ENCODE measurements at regions not wholly inside any gene's neighbourhood (a gene's known extent, or its start where the extent isn't known, plus 50 kb on each side); places are given as distances from the start of the nearest gene placed in this dataset.
A peak's percentile ranks its signal among the peaks of the same experiment; 100 is the strongest.
"Not testable (repeated sequence)": the region's sequence is repeated elsewhere in the genome, so short reads cannot be mapped to it uniquely, and the experiment has no call there.

- DNase-seq = peak in 1 of 3 donors; percentile 47
These were observed 56.0 kb upstream of the MID1 start for GRCh38 chrX:10676235-10676957.

- peak in 1 of 3 donors; percentile 32 for DNase-seq
These were observed 57.1 kb upstream of the MID1 start for GRCh38 chrX:10677490-10677889.

GRCh38 chrX:10679387-10679786, 59.0 kb upstream of the MID1 start:
- DNase-seq = no peak

GRCh38 chrX:10681167-10681566, 60.8 kb upstream of the MID1 start:
- DNase-seq = no peak

GRCh38 chrX:10683631-10684030, 63.2 kb upstream of the MID1 start:
- not testable (repeated sequence) for DNase-seq

- DNase-seq = no peak
These were observed 65.7 kb upstream of the MID1 start for GRCh38 chrX:10685923-10686595.

- DNase-seq = not testable (repeated sequence)
These were observed 71.4 kb upstream of the MID1 start for GRCh38 chrX:10691751-10692150.

- no peak for DNase-seq
These were observed 77.4 kb upstream of the MID1 start for GRCh38 chrX:10697616-10698317.

GRCh38 chrX:10698318-10698640, 77.9 kb upstream of the MID1 start:
- DNase-seq = no peak

GRCh38 chrX:10702031-10702430, 81.6 kb upstream of the MID1 start:
- DNase-seq = peak in 1 of 3 donors; percentile 21

GRCh38 chrX:10706342-10706741, 86.0 kb upstream of the MID1 start:
- not testable (repeated sequence) for DNase-seq

GRCh38 chrX:10707773-10708172, 87.4 kb upstream of the MID1 start:
- no peak for DNase-seq

- DNase-seq = no peak
These were observed 88.9 kb upstream of the MID1 start for GRCh38 chrX:10709276-10709675.

GRCh38 chrX:10714531-10714930, 94.1 kb upstream of the MID1 start:
- peak; percentile 18 to 75 (median 43) for DNase-seq

GRCh38 chrX:10722851-10723250, 102.5 kb upstream of the MID1 start:
- DNase-seq = peak; percentile 59 to 83 (median 77)

GRCh38 chrX:10725071-10725470, 104.7 kb upstream of the MID1 start:
- DNase-seq = no peak

- DNase-seq = no peak
These were observed 106.3 kb upstream of the MID1 start for GRCh38 chrX:10726647-10727046.

- DNase-seq = no peak
These were observed 108.5 kb upstream of the MID1 start for GRCh38 chrX:10728806-10729389.

GRCh38 chrX:10739426-10739825, 119.0 kb upstream of the MID1 start:
- peak in 1 of 3 donors; percentile 30 for DNase-seq

- no peak for DNase-seq
These were observed 120.6 kb upstream of the MID1 start for GRCh38 chrX:10741003-10741402.

- no peak for DNase-seq
These were observed 121.2 kb upstream of the MID1 start for GRCh38 chrX:10741550-10741949.

- peak in 1 of 3 donors; percentile 40 for DNase-seq
These were observed 123.1 kb upstream of the MID1 start for GRCh38 chrX:10743476-10743875.

GRCh38 chrX:10744007-10744406, 123.6 kb upstream of the MID1 start:
- DNase-seq = no peak
